OCI-LY3 (cell line): ENCODE measurements at regions not wholly inside any gene's neighbourhood (a gene's known extent, or its start where the extent isn't known, plus 50 kb on each side); places are given as distances from the start of the nearest gene placed in this dataset.
"Not testable (repeated sequence)": the region's sequence is repeated elsewhere in the genome, so short reads cannot be mapped to it uniquely, and the experiment has no call there.

ENCODE experiments used
- H2AFZ ChIP-seq: fragments of 200-600, 300-600 bp; shearing (Covaris generic); 2 replicates; pipeline ENCODE4 v1.6.0; 2014; ENCODE audit warnings: antibody characterized with exemption, low read depth, low read length
- H3K27ac ChIP-seq: fragments of 200-600, 300-600 bp; sonication (generic); 2 replicates; pipeline ENCODE4 v1.5.1; 2014; ENCODE audit warnings: mild to moderate bottlenecking, low read length, moderate library complexity, mixed read lengths
- H3K27me3 ChIP-seq: fragments of 200-600, 300-600 bp; sonication (generic); 2 replicates; pipeline ENCODE4 v1.6.1; 2014; ENCODE audit warnings: low read depth, low read length, mixed read lengths
- H3K36me3 ChIP-seq: fragments of 200-600, 300-600 bp; sonication (generic); replicated peaks from 2 replicates; pipeline ENCODE3; 2014; ENCODE audit warnings: low read depth, low read length, mixed read lengths
- H3K4me1 ChIP-seq: fragments of 300-600, 200-600 bp; sonication (generic); 2 replicates; pipeline ENCODE4 v1.6.1; 2014; ENCODE audit warnings: low read length, mixed read lengths
- H3K4me2 ChIP-seq: fragments of 200-600, 300-600 bp; sonication (generic); 2 replicates; pipeline ENCODE4 v1.6.1; 2014; ENCODE audit warnings: low read length, mixed read lengths
- H3K4me3 ChIP-seq: fragments of 300-600, 200-600 bp; sonication (generic); 2 replicates; pipeline ENCODE4 v1.5.1; 2014; ENCODE audit warnings: antibody characterized with exemption, mild to moderate bottlenecking, low read length, moderate library complexity
- H3K79me2 ChIP-seq: fragments of 300-600, 200-600 bp; shearing (Covaris generic); 2 replicates; pipeline ENCODE4 v1.6.1; 2014; ENCODE audit warnings: mild to moderate bottlenecking, low read length, mixed read lengths
- H3K9ac ChIP-seq: fragments of 300-600, 200-600 bp; shearing (Covaris generic); 2 replicates; pipeline ENCODE4 v1.6.0; 2014; ENCODE audit warnings: mild to moderate bottlenecking, low read length, moderate library complexity
- H3K9me3 ChIP-seq: fragments of 200-600, 300-600 bp; shearing (Covaris generic); 2 replicates; pipeline ENCODE4 v1.6.1; 2014; ENCODE audit warnings: low read length, mixed read lengths; ENCODE audit not compliant: insufficient read depth
- H4K20me1 ChIP-seq: fragments of 200-600, 300-600 bp; sonication (generic); 2 replicates; pipeline ENCODE4 v1.6.1; 2016; ENCODE audit warnings: low read length, mixed read lengths; ENCODE audit not compliant: insufficient read depth
- CTCF ChIP-seq: fragments of 200-600, 300-600 bp; sonication (generic); IDR thresholded peaks from 2 replicates; pipeline ENCODE4 v1.5.1; 2014; ENCODE audit warnings: antibody characterized with exemption, low read length, low read depth
- EZH2phosphoT487 ChIP-seq: fragments of 200-600 bp; shearing (Covaris generic); IDR thresholded peaks from 2 replicates; pipeline ENCODE4 v1.6.1; 2018; ENCODE audit warnings: antibody characterized with exemption, mixed run types, low read depth

GRCh38 chr14:59046746-59047145, 141.7 kb upstream of the DAAM1 start:
- no peak overlapping the region for H3K9ac ChIP-seq
- no peaks in the 10 kb centered on the region for H3K27me3 ChIP-seq
- H3K4me3 ChIP-seq: no peak overlapping the region
- H2AFZ ChIP-seq: no peak overlapping the region
- no peaks in the 10 kb centered on the region for H3K36me3 ChIP-seq
- no peaks in the 10 kb centered on the region for H3K4me1 ChIP-seq
- H3K9me3 ChIP-seq: no peaks in the 10 kb centered on the region
- no peak overlapping the region for H3K27ac ChIP-seq
- H3K4me2 ChIP-seq: no peak overlapping the region
- no peak for TF ChIP-seq EZH2phosphoT487
- no peak for TF ChIP-seq CTCF
- H4K20me1 ChIP-seq: no peaks in the 10 kb centered on the region
- no peaks in the 10 kb centered on the region for H3K79me2 ChIP-seq

- no peaks in the 10 kb centered on the region for H3K27me3 ChIP-seq
- H2AFZ ChIP-seq: no peak overlapping the region
- 0 out of 2 replicates have a peak, but pooled peaks cover 4% of the 10 kb centered on the region for H3K9me3 ChIP-seq
- H3K9ac ChIP-seq: no peak overlapping the region
- no peak overlapping the region for H3K4me3 ChIP-seq
- no peak overlapping the region for H3K4me2 ChIP-seq
- H3K79me2 ChIP-seq: no peaks in the 10 kb centered on the region
- no peaks in the 10 kb centered on the region for H3K4me1 ChIP-seq
- TF ChIP-seq CTCF (no peak), EZH2phosphoT487 (no peak)
- peaks cover 3% of the 10 kb centered on the region for H3K36me3 ChIP-seq
- H4K20me1 ChIP-seq: no peaks in the 10 kb centered on the region
- no peak overlapping the region for H3K27ac ChIP-seq
These were observed 133.5 kb upstream of the DAAM1 start for GRCh38 chr14:59055006-59055405.

- no peak for TF ChIP-seq EZH2phosphoT487
- peak; percentile 90 for TF ChIP-seq CTCF
- Histone ChIP-seq H2AFZ (no peak overlapping the region), H3K4me1 (no peaks in the 10 kb centered on the region), H3K36me3 (peaks cover 3% of the 10 kb centered on the region), H3K79me2 (no peaks in the 10 kb centered on the region), H3K4me2 (no peak overlapping the region), H4K20me1 (no peaks in the 10 kb centered on the region), H3K27me3 (no peaks in the 10 kb centered on the region), H3K9me3 (0 out of 2 replicates have a peak, but pooled peaks cover 4% of the 10 kb centered on the region), H3K9ac (no peak overlapping the region), H3K4me3 (no peak overlapping the region), H3K27ac (no peak overlapping the region)
These were observed 132.9 kb upstream of the DAAM1 start for GRCh38 chr14:59055439-59056045.

GRCh38 chr14:59057551-59057950, 130.9 kb upstream of the DAAM1 start:
- Histone ChIP-seq H3K27ac (no peak overlapping the region), H3K9me3 (no peaks in the 10 kb centered on the region), H3K4me2 (no peak overlapping the region), H3K79me2 (no peaks in the 10 kb centered on the region), H4K20me1 (no peaks in the 10 kb centered on the region), H3K4me1 (no peaks in the 10 kb centered on the region), H3K36me3 (no peaks in the 10 kb centered on the region), H2AFZ (no peak overlapping the region), H3K9ac (no peak overlapping the region), H3K27me3 (no peaks in the 10 kb centered on the region), H3K4me3 (no peak overlapping the region)
- TF ChIP-seq EZH2phosphoT487 (no peak), CTCF (no peak)

GRCh38 chr14:59058776-59059175, 129.7 kb upstream of the DAAM1 start:
- not testable (repeated sequence) for H3K9me3 ChIP-seq, H3K4me1 ChIP-seq, H4K20me1 ChIP-seq, H3K27ac ChIP-seq, H2AFZ ChIP-seq, H3K4me3 ChIP-seq, H3K27me3 ChIP-seq, H3K36me3 ChIP-seq, H3K4me2 ChIP-seq, H3K9ac ChIP-seq, H3K79me2 ChIP-seq
